ENCODE measurements at regions not wholly inside any gene's neighbourhood (a gene's known extent, or its start where the extent isn't known, plus 50 kb on each side); places are given as distances from the start of the nearest gene placed in this dataset.
"Not testable (repeated sequence)": the region's sequence is repeated elsewhere in the genome, so short reads cannot be mapped to it uniquely, and the experiment has no call there.

GRCh38 chr11:96578379-96578778 lies 188.6 kb downstream of the JRKL start:
- no peaks in the 10 kb centered on the region for H3K27me3 ChIP-seq (ENCODE audit: insufficient read depth, low read depth)
- ChIA-PET CTCF (no interaction called here), POLR2A (ENCODE audit: unreplicated experiment) (no interaction called here)
- TF ChIP-seq EZH2 (IDR thresholded peaks at IDR 0.05; ENCODE audit: low read depth) = no peak
- TF ChIP-seq CTCF (conservative IDR thresholded peaks at IDR 0.05) = no peak
- DNase-seq = no peak
- no peaks in the 10 kb centered on the region for H3K36me3 ChIP-seq (ENCODE audit: low read depth)
- no peaks in the 10 kb centered on the region for H3K4me1 ChIP-seq (replicated peaks; ENCODE audit: insufficient read depth)
- no peaks in the 10 kb centered on the region for H3F3A ChIP-seq (ENCODE audit: insufficient read depth, low read depth)
- intact Hi-C loops (cut with micrococcal nuclease; ENCODE audit: unreplicated experiment) = no loop called here
- H3K9me2 ChIP-seq (ENCODE audit: insufficient read depth) = no peaks in the 10 kb centered on the region
- H3K4me2 ChIP-seq = no peak overlapping the region
- no peaks in the 10 kb centered on the region; the same call in 1 of the 2 replicates for H4K20me1 ChIP-seq (ENCODE audit: insufficient read depth)
- no peak overlapping the region for H3K27ac ChIP-seq
- no peaks in the 10 kb centered on the region for H3K79me2 ChIP-seq (ENCODE audit: low read depth)
- no TSS peak for BruUV-seq (replicated peaks)
- H3K9me3 ChIP-seq (ENCODE audit: insufficient read depth, low read depth) = no peaks in the 10 kb centered on the region
- no peak overlapping the region for H2AFZ ChIP-seq
- H3K4me3 ChIP-seq = no peak overlapping the region

- no peaks in the 10 kb centered on the region for H3K9me2 ChIP-seq (ENCODE audit: insufficient read depth)
- H4K20me1 ChIP-seq (ENCODE audit: insufficient read depth) = no peaks in the 10 kb centered on the region; the same call in 1 of the 2 replicates
- no peak overlapping the region for H3K4me3 ChIP-seq
- DNase-seq = no peak
- H3K9me3 ChIP-seq (ENCODE audit: insufficient read depth, low read depth) = no peaks in the 10 kb centered on the region
- no peaks in the 10 kb centered on the region for H3K4me1 ChIP-seq (replicated peaks; ENCODE audit: insufficient read depth)
- H3K36me3 ChIP-seq (ENCODE audit: low read depth) = no peaks in the 10 kb centered on the region
- ChIA-PET CTCF (no interaction called here), POLR2A (ENCODE audit: unreplicated experiment) (no interaction called here)
- H3K79me2 ChIP-seq (ENCODE audit: low read depth) = no peaks in the 10 kb centered on the region
- no peak overlapping the region for H3K27ac ChIP-seq
- TF ChIP-seq EZH2 (IDR thresholded peaks at IDR 0.05; ENCODE audit: low read depth) (no peak), CTCF (conservative IDR thresholded peaks at IDR 0.05) (no peak)
- H3K4me2 ChIP-seq = no peak overlapping the region
- no peak overlapping the region for H2AFZ ChIP-seq
- intact Hi-C loops (cut with micrococcal nuclease; ENCODE audit: unreplicated experiment) = no loop called here
- no peaks in the 10 kb centered on the region for H3F3A ChIP-seq (ENCODE audit: insufficient read depth, low read depth)
- H3K27me3 ChIP-seq (ENCODE audit: insufficient read depth, low read depth) = no peaks in the 10 kb centered on the region
- BruUV-seq (replicated peaks) = no TSS peak
Measured at GRCh38 chr11:96579656-96580055, 189.8 kb downstream of the JRKL start.

GRCh38 chr11:96580476-96581040 lies 190.7 kb downstream of the JRKL start:
- H3K27me3 ChIP-seq (ENCODE audit: insufficient read depth, low read depth) = no peaks in the 10 kb centered on the region
- intact Hi-C loops (cut with micrococcal nuclease; ENCODE audit: unreplicated experiment) = no loop called here
- H3K27ac ChIP-seq = no peak overlapping the region
- no peaks in the 10 kb centered on the region for H3K9me3 ChIP-seq (ENCODE audit: insufficient read depth, low read depth)
- no peak overlapping the region for H3K4me2 ChIP-seq
- CTCF ChIA-PET = no interaction called here
- H3K79me2 ChIP-seq (ENCODE audit: low read depth) = no peaks in the 10 kb centered on the region
- no peaks in the 10 kb centered on the region for H3K4me1 ChIP-seq (replicated peaks; ENCODE audit: insufficient read depth)
- no peak for TF ChIP-seq EZH2 (IDR thresholded peaks at IDR 0.05; ENCODE audit: low read depth)
- TF ChIP-seq CTCF (conservative IDR thresholded peaks at IDR 0.05) = no peak
- POLR2A ChIA-PET (ENCODE audit: unreplicated experiment) = no interaction called here
- H3K9me2 ChIP-seq (ENCODE audit: insufficient read depth) = no peaks in the 10 kb centered on the region
- no peak overlapping the region for H2AFZ ChIP-seq
- DNase-seq = no peak
- BruUV-seq (replicated peaks) = no TSS peak
- H3K4me3 ChIP-seq = no peak overlapping the region
- H4K20me1 ChIP-seq (ENCODE audit: insufficient read depth) = no peaks in the 10 kb centered on the region; the same call in 1 of the 2 replicates
- no peaks in the 10 kb centered on the region for H3F3A ChIP-seq (ENCODE audit: insufficient read depth, low read depth)
- H3K36me3 ChIP-seq (ENCODE audit: low read depth) = no peaks in the 10 kb centered on the region

GRCh38 chr11:96585944-96586880 lies 196.4 kb downstream of the JRKL start:
- H3K4me2 ChIP-seq; intact Hi-C loops (cut with micrococcal nuclease; ENCODE audit: unreplicated experiment); H3K79me2 ChIP-seq (ENCODE audit: low read depth); H3K4me3 ChIP-seq; H3K9me3 ChIP-seq (ENCODE audit: insufficient read depth, low read depth); H3K4me1 ChIP-seq (replicated peaks; ENCODE audit: insufficient read depth); H3F3A ChIP-seq (ENCODE audit: insufficient read depth, low read depth); POLR2A ChIA-PET (ENCODE audit: unreplicated experiment); H3K36me3 ChIP-seq (ENCODE audit: low read depth); H3K27me3 ChIP-seq (ENCODE audit: insufficient read depth, low read depth); H4K20me1 ChIP-seq (ENCODE audit: insufficient read depth); CTCF ChIA-PET; DNase-seq; H2AFZ ChIP-seq; H3K9me2 ChIP-seq (ENCODE audit: insufficient read depth); BruUV-seq (replicated peaks); H3K27ac ChIP-seq: not testable (repeated sequence)

GRCh38 chr11:96588793-96589192 lies 199.0 kb downstream of the JRKL start:
- CTCF ChIA-PET; H3K36me3 ChIP-seq (ENCODE audit: low read depth); H3K79me2 ChIP-seq (ENCODE audit: low read depth); H3K27me3 ChIP-seq (ENCODE audit: insufficient read depth, low read depth); H3K4me1 ChIP-seq (replicated peaks; ENCODE audit: insufficient read depth); H3K9me3 ChIP-seq (ENCODE audit: insufficient read depth, low read depth); BruUV-seq (replicated peaks); H3K4me2 ChIP-seq; H3K9me2 ChIP-seq (ENCODE audit: insufficient read depth); DNase-seq; POLR2A ChIA-PET (ENCODE audit: unreplicated experiment); H3K4me3 ChIP-seq; H4K20me1 ChIP-seq (ENCODE audit: insufficient read depth); H2AFZ ChIP-seq; H3F3A ChIP-seq (ENCODE audit: insufficient read depth, low read depth); H3K27ac ChIP-seq; intact Hi-C loops (cut with micrococcal nuclease; ENCODE audit: unreplicated experiment): not testable (repeated sequence)

All from PC-9 (cell line).